ENCODE measurements at regions not wholly inside any gene's neighbourhood (a gene's known extent, or its start where the extent isn't known, plus 50 kb on each side); places are given as distances from the start of the nearest gene placed in this dataset.

DNA sequence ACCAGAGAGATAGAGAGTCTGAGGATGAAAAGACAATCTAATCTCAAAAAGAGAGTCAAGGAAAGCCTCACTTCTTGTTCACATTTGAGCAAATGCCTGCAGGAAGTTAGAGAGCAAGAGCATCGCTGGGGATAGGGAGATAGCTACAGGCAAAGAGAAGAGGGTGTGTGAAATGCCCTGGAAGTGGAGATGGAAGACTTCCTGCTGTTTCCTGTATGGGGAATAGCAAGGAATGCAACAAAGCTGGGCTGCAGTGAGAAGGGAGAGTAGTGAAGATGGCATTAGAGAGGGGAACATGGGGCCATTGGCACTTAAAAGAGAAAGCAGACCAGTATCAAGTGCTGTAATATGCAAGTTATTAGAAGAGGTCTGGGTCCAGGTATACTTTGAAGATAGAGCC, 488.6 kb downstream of the METTL4 start:
- no peak for DNase-seq

DNA sequence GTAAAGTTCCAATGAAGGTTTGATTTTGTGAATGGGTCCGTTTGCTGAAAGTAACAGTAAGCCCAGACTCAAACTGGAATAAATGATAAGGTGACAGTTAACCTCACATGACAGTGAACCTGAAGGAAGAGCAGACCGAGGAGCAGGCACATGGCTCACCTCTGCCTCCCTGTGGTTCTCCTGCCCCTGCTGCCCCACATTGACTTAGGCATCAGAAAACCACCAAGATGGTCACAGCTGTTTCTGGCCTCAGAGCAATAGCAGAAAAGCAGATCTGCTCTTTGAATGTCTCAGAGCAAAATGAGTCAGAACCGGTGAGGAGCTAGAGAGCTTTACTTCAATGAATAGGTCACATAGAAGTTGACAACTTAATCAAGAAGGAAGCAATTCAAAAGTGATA, 487.6 kb downstream of the METTL4 start:
- no peak for DNase-seq

DNA sequence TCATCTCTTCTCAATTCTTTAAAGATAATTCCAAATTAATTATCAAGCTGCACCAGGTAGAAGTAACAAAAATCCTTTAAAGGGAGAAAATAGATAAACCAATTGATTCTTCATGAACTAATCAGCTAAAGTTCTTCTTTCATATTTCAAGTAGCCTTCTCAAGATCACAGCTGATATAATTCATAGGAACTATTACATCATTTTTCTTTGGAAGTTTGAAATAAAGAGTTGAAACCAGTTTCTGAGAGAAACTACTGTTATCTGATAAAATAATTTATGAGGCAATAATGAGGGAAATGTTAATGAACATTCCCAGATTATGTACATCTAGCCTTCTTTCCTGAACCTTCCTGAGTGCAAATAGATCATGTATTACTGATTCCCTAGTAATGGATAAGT, 484.9 kb downstream of the METTL4 start:
- no peak for DNase-seq

DNA sequence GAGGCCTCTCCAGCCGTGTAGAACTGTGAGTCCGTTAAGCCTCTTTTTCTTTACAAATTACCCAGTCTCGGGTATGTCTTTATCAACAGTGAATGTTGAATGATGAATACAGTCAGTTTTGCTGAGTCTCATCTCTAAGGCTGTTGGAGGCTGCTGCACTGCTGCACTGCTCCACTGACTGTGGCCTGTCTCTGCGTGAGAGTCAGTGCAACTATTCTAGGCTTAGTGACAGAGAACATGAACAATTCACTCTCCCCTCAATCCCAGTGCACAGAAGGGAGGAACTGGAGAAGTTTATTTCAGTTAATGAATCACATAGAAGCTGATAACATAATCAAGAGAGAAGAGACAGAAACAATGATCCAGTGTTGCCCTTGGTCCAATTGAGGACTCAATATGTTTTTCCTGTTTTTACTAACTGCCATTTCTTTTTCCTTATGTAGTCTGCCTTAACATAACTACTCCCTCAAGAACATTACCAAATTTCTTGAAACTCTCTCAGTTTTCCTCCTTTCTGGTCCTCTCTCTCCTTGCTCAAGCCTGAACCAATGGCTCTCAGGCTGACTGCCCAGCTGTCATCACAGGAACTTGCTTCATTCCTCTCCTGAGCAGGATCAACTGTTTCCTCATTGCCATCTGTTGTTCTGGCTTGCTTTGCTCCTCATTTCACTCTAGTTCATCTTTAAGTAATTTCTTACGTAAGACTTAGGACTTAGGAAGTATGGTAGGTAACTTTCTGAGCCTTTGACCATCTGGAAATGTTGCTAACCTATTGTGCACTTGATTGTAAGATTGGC, 483.2 kb downstream of the METTL4 start:
- DNase-seq: no peak

DNA sequence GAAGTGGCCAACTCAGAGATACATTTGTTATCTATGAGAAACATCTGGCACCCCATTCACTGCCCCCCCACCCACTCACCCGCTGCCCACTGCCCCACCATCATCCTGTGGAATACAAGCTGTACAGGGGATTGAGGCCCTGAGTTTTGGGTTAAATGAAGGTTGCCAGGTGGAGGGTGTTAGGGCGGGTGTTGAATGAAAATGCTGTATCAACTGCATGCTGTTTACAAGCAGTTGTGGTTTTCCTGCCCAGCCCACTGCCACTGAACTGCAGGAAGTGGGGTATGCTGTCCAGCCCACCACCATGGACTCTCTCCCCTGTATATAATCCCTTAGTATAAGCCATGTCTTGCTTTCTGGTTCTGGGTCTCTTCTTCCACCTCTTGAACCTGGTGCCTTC, 481.9 kb downstream of the METTL4 start:
- DNase-seq: no peak

DNA sequence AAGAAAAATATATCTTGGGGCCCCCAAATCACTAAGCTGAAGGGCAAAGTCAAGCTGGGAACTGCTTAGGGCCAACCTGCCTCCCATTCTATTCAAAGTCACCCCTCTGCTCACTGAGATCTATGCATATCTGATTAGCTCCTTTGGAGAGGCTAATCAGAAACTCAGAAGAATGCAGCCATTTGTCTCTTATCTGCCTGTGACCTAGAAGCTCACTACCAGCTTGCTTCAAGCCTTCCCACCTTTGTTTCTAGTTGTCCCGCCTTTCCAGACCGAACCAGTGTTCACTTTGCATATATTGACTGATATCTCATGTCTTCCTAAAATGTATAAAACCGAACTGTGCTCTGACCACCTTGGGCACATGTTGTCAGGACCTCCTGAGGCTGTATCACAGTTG, 479.4 kb downstream of the METTL4 start:
- DNase-seq: no peak

DNA sequence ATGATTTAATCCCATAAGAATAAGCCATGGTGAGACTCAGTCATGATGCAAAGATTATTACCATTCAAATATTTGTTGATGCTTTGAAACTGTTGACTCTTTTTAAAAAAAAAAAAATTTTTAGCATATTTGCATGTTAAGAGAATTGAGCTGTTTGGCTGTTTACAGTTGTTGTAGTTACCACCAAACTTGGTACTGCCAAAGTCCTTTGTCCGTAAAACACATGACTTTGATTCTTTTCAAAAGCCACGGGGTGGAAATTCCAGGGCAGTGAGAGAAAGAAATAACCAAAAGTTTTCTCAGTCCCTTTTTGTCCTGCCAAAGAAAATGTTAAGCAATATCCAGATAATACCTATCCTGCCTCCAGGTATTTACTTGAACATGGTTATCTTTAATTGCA, 474.8 kb downstream of the METTL4 start:
- DNase-seq: no peak

DNA sequence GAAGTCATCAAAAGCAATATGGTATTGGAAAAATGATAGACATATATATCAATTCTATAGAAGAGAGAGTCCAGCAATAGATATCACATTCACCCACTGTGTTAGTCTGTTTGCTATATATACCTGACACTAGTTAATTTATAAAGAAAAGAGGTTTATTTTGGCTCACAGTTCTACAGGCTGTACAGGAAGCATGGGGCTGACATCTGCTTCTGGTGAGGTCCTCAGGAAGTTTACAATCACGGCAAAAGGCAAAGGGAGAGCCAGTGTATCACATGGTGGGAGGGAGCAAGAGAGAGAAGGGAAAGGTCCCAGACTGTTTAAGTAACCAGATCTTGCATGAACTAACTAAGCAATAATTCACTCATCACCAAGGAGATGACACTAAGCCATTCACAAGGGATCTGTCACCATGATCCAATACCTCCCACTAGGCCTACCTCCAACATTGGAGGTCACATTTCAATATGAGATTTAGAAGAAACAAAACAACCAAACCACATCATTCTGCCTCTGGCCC, 470.6 kb downstream of the METTL4 start:
- DNase-seq: no peak

DNA sequence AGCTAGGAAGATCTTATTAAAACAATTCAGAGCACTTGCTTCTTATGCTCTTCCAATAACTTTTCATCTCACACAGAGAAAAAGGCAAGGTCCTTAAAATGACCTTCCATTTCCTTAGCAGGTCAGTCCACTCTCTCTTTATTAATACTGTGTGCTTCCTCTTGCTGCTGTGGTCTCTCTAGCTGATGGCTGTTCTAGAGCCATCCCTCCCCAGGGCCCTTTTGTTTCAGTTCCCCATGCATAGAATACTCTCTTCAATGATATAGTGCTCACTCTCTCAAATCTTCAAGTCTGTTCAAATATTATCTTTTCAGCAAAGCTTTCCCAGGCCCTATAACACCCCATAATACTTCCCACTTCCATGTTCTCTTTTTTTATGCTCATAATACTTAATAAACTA, 469.3 kb downstream of the METTL4 start:
- DNase-seq: no peak

DNA sequence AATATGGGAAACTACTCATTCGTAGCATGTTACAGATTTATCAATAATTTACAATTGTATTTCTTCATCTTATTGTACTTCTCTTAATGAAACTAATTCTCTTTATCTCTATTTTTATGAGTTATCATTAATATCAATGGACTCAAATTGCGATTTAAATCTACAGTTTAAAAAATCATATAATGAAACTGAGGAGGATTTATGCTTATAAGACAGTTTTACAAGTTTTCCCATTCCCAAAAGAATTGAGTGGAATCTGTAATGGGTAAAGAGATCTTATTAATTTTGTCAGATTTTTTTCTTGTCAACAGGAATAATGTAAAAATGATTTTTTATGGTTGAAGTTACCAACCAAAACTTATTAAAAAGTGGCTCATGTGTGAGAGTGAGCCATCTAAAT, 468.0 kb downstream of the METTL4 start:
- no peak for DNase-seq

DNA sequence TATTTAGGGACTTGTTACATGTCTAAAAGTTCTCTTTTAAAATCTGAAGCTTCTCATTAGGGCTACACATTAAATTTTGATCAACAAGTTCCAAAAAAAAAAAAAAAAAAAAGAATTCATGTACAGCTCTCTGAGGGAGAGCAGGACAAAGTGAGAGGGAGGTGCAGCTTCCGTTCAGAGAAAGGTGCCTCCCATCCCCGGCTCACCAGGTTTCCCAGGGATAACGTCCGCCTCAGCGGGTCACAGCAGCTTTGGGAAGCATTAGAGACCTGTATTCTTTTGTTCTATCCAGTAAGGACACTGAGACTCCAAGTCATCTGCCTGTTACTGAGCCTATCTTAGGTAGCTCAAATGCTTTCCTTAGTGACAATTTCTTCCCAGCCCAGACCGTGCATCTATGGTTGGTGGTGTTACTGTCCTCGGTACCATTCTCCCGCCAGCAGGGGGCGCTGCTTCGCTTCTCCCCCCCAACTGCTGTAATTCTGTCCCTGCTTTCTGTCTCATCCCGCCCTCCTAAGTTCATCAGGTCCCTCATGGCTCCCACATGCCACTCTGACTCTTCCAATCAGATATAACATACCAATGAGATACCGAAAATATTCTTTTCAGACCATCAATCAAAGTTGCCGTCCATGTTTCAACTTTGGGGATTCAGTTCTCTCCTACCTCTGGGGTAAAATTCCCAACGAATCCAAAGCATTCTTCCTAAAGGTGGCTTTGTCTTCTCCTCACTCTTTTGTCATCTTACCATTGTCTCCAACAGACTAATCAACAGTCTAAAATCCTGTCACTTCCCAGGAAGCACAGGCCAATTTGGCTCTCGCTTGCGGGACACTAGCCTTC, 466.5 kb downstream of the METTL4 start:
- no peak for DNase-seq

DNA sequence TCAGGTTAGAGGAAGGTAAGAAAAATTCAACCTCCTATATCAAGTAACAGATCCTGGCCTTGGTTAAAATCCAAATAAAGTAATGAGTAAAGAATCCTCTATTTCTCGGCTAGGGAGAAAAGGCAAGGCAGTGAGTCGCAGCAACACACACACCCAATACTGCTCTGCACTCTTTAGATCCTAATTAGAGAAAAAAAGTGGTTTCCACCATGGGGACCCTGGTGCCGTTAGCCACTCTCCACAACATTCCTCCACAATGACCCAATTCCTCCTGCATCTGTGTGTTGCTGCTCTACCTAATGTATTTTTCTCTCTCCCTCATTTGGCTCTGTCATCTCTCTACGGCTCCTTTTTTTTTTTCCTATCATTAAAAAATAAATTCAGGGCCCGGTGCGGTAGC, 462.7 kb downstream of the METTL4 start:
- DNase-seq: no peak

DNA sequence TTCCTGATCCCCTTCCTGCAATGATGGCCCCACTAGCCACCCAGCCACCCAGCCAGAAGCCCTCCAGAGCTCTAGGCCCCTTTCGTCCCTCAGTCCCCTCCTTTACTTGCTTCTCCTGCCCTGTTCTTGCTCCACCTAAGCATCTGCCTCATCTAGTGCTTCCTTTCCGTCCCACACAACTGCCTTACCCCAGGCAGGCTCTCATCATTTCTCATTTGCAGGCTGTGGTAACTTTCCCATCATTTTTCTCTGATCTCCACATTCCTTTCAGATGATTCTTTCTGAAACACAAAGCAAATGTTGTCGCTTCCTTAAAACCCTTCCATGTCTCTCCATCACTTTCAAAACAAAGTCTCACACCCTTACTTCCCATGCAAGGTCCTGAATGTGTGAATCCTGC, 459.8 kb downstream of the METTL4 start:
- no peak for DNase-seq

DNA sequence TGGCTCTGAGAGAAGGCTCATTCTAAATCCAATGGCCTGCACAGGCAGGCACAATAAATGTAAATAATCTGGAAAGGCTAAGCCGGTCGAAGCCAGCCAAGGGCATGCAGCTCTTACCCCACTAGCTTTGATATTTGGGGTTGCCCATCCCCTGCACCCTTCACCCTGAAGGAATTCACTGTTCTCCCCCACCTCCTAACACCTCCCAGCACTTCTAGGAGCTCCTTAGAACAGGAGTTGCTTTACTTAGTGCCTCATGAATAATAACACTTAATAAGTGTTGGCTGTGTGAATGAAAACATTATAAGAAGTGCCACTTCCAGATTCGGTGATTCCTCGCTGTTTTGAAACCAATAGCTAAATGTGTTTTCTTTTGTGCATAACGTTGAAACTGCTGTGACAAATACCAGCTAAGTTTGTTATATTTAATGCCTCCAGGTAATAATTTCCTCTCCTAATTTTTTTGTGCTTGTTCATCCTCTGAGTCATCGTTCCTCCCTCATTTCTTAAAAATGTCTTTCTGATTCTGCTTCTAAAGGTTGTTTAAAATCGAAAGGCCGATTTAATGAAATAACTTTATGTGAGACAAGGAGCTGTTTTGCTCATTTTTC, 458.8 kb downstream of the METTL4 start:
- no peak for DNase-seq

DNA sequence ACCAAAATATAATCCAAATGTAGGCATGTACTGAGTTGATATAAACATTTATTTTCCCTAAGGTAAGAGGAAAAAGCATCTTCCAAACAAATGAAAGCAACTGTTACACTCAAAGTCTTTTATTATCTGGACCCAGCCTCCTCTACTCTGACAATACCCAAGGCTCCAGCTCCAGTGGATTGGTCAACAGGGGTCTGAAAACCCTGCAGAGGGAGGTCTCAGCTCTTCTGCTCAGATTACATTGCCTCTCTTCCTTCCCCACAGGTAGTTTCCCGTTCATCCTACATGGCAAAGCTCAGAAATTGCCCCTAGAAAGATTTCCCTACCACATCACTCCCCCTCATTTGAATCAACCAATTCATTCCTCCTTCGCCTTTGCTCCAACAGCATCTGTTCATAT, 457.0 kb downstream of the METTL4 start:
- no peak for DNase-seq

DNA sequence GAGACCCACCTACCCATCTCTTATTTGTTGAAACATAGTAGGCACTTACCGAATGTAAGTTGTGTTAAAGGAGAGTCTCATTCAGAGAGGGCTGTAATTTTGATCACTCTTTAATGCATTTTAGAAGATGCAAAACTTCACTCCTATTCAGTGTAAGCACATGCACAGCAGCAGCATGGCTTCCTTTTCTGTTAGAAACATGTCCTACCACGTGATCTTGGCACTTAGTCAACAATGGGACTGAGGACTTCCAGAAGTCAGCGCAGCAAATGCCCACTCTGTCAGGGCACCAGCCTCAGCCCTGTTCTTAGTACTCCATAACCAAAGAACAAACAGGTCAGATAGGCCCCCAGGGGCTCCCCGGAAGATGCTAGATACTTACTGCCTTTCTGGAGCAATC, 456.5 kb downstream of the METTL4 start:
- DNase-seq: no peak

DNA sequence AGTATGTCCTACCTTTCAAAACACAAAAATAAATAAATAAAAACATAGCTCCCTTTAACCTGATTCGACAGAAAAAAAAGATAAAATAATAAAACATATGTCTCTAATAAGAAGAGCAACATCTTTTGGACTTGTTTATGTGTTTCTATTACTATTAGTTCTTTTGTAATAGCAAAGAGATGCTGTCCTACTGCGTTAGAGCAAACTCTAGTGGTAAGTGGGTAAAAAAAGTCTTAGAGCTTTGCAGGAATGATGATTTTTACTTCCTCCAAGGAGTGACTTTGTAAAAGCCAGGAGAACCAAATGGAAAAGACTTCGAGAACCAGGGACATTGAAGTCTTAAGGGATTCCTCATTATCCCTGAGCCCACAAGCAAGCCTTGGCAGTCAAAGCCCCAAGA, 450.1 kb downstream of the METTL4 start:
- DNase-seq: no peak

DNA sequence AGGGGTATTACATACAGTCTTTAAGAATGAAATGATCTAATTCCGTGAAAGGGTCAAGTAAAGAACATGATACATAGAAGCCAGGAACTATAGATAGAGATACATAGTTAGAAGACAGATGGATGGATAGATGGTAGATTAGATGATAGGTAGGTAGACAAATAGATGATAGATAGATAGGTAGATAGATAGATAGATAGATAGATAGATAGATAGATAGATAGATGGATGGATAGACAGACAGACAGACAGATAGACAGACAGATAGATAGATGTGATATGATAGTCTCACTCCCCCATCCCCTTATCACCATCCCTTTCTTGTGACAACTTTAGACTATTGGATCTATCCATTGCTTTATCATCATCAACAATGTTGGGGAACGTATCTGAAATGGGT, 448.2 kb downstream of the METTL4 start:
- no peak for DNase-seq

DNA sequence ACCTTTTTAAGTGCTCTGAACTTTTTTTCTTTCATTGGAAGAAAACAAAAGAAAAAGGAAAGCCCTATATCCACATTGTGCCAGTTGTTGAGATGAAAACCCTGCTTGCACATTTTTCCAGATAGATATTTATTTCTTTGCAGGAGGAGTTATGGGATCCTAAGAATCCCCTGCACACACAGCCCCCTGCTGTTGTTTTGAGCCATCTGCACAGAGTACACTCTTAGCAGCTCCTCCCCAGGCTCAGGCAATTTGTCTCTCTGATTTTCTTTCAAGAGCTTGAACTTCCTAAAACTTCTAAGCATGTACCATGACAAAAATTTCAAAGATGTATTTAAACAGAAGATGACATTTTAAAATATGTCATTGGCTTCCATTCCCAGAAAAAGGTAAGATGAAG, 436.9 kb downstream of the METTL4 start:
- no peak for DNase-seq

DNA sequence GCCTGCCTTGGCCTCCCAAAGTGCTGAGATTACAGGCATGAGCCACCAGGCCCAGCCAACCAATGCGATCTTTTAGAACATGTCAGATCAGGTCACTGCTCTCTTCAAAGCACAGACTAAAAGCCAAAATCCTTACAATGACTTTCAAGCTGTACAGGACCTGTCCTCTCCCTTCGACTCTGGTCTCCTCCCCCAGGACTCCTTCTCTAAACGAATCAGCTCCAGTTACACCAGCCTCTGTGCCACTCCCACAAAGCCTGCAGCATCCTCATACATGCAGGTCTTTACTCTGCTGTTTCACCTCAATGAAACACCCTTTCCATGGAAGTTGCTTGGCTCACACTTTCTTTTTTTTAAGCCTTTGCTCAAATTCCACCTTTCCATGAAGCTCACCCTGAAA, 436.0 kb downstream of the METTL4 start:
- no peak for DNase-seq

DNA sequence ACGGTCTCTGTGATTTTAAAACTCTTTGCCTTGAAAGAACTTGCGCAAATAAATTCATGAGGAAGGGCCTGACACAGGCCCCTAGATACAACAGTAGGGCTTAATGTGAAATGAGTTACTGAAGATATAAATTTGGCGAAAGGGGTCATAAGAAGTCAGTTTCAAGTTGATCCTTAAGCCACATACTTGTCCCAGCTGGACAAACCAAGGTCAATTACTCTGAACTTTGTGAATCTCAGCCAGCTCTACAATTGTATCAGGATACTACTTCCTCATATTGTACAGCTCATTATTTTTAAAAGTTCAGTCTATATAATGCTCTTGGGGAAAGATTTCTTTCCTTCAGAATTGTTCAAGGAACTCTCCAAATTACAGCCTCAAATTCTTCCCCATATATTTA, 432.8 kb downstream of the METTL4 start:
- DNase-seq: no peak

DNA sequence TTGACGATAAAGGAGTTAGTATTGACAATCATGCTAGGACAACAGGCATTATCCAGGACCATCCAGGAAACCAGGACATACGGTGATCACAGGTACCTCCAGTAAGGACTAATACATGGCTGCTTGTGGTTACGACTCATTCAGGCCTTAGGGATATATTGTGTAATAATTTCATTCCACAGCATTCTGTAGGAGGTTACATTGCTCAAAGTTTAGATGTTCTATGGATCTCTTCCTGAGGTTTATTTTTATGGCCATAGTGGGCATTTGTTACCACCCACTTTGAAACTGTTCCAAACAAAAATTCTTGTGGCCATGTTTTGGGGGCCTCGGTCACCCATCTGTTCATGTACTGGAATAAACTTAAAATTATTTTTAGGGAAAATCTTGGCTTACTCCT, 431.6 kb downstream of the METTL4 start:
- no peak for DNase-seq

DNA sequence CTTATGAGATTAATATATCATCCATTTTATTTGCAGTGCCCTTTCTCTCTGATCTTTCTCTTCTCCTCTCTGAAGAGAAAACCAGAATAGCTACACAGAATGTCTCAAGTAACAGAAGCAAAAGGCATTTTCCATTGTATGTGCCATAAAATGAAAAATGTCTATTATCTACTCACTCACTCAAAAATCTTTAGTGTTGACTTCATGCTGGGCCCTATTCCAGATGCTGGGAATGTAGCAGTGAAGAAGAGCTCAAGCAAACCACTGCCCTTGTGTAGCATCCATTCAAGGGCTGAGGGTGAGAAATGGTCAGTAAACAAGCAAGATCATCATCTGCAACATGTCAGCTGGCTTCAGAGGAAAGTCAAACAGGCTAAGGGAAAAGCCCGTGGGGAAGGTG, 427.7 kb downstream of the METTL4 start:
- no peak for DNase-seq

DNA sequence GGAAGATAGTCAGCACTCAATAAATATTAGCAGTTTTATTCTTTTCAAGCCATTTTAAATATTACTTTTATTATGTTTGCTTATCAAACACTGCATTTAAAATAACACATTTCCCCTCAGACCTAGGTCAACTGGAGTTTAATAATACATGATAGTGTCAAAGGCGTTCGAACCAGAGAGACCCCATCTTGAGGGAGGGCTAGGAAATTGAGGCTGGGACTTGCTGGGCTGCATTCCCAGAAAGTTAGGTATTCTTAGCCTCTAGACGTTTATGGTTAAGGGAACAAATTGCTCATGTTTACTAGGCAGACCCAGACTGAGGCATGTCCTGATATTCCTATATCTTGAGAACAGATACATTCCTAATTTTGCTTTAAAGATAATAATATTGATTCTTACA, 426.5 kb downstream of the METTL4 start:
- DNase-seq: no peak
